GM10248 (cell line): ENCODE measurements at regions not wholly inside any gene's neighbourhood (a gene's known extent, or its start where the extent isn't known, plus 50 kb on each side); places are given as distances from the start of the nearest gene placed in this dataset.

ENCODE experiments used
- CTCF ChIA-PET: fragments of 300-600 bp; sonication (Branson Sonifier 250); formaldehyde crosslinking; extraction: SDS; loops from one replicate; lab custom pipeline; 2021; ENCODE audit warnings: antibody characterized with exemption; lab: Yijun Ruan, JAX
- POLR2A ChIA-PET: fragments of 350-650 bp; sonication (Branson Sonifier 250); formaldehyde crosslinking; extraction: SDS; loops from one replicate; lab custom pipeline; 2020; ENCODE audit warnings: antibody characterized with exemption; lab: Yijun Ruan, JAX
- DNase-seq: peaks from one replicate; pipeline ENCODE4 v3.0.0; 2012; ENCODE audit errors: extremely low spot score
- CTCF ChIP-seq: IDR thresholded peaks from 2 replicates; pipeline ENCODE4 v1.5.1; 2012; ENCODE audit warnings: mild to moderate bottlenecking, low read depth; ENCODE audit errors: extremely low read depth, missing control alignments, control extremely low read depth

DNA sequence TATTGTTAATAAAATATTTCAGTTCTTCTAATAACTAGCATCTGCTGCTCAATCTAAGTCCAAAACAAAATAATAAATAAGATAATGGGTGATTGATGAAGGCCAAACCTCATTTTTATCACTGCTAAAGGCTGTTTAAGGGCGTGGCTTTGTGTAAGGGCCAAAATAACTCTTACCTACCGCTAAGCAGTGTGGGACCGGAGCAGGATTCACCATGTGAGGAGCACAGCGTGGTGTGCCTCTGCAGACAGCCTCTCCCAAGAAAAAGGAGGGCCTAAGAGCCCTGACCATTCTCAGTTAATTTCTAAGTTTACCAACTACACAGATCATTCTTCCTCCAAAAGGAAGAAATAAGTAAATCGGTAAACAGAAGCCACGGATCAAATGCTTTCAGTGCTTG, 353.7 kb downstream of the ARL6IP6 start:
- no peak for DNase-seq
- no peak for TF ChIP-seq CTCF
- CTCF ChIA-PET, result interaction anchor here (0.8 to 1.1 kb wide), 3 partner anchors 11 to 34 kb away, joined by 3 read pairs; no protein-coding TSS in a partner anchor
- POLR2A ChIA-PET, result no interaction called here

DNA sequence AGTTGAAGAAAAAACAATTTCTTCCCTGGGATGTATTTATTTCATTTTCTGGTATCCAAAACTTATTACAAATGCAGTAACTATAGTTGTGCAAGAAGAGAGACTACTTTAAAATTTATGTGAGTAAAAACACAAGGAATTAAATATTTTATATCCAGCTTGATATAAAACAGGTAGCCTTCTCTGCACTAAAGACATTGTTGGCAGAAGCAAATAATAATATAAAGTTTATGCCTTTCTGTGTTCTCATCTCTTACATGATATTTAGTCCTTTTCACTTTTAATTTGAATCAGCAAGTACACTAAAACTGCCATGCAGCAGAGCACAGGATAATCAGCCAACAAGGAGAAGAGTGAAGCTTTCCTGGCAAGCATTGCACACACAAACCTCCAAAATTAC, 352.7 kb downstream of the ARL6IP6 start:
- POLR2A ChIA-PET, result no interaction called here
- no peak for TF ChIP-seq CTCF
- CTCF ChIA-PET, result interaction anchor here (1.0 to 1.1 kb wide), 2 partner anchors 10 to 13 kb away, joined by 3 read pairs; no protein-coding TSS in a partner anchor
- DNase-seq, result no peak

GRCh38 chr2:153068915-153069314, 350.5 kb downstream of the ARL6IP6 start:
- no peak for TF ChIP-seq CTCF

GRCh38 chr2:153068052-153068451, 349.6 kb downstream of the ARL6IP6 start:
- DNase-seq, result no peak
- ChIA-PET POLR2A (no interaction called here), CTCF (interaction anchor here (1.1 to 1.9 kb wide), 4 partner anchors 9 to 23 kb away, joined by 3 to 6 read pairs (median 4); no protein-coding TSS in a partner anchor)
- no peak for TF ChIP-seq CTCF

More at GRCh38 chr2:153068915-153069314, 350.5 kb downstream of the ARL6IP6 start:
- CTCF ChIA-PET, result interaction anchor here (1.2 kb wide), 2 partner anchors 10 to 11 kb away, joined by 3 to 4 read pairs; no protein-coding TSS in a partner anchor
- DNase-seq, result no peak
- POLR2A ChIA-PET, result no interaction called here

DNA sequence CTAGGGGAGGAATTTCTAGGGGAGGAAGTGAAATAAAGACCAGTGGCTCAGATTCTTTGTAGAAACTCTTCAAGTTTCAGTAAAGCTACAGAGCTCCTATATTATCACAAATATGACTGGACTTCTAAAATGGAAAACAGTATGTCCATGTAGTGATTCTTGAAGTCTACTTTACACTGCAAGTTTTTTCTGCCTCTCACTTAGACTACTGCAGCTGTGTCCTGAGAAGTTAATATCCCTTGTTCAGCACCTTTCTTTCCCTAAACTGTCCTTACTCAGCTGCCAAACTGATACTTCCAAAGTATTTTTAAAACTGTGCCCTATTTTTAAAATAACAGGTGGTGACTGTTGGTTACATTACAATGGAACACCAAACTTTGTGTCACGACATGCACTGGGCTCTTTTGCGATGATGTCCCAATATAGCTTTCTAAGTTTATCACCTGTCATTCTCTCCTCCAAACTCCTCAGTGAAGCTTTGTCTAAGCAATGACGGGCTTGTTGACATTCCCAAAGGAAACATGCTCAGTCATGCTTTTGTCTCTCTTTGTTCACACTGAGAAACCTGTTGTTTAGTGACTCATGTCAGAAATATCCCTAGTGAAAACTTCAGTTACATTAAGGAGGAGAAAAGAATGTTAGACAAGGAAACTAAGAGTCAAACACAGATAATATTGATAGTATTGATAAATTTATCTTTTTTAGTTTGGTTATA, 341.1 kb downstream of the ARL6IP6 start:
- ChIA-PET CTCF (interaction anchor here (0.9 kb wide), 1 partner anchor 9 kb away, joined by 4 read pairs; no protein-coding TSS in a partner anchor), POLR2A (no interaction called here)

DNA sequence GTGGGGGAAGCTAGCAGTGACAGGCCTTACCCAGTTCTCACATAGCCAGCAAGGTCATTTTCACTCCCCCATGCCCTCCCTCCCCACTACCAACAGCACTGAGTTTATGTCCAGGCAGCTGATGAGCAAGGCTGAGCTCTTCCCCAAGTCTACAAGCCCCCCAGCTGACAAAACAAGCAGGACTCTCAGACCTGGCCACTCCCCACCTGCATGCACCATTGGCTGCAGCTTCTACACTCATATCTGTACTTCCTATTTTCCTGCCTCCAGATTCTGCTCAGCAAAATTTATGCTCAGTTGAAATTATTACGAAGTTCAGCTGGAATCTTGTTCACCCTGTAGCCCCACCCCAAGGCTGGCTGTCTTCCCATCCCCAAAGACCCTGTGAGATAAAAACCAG, 339.3 kb downstream of the ARL6IP6 start:
- no peak for TF ChIP-seq CTCF
- CTCF ChIA-PET, result interaction anchor here (1.2 kb wide), 2 partner anchors 10 to 15 kb away, joined by 3 read pairs; no protein-coding TSS in a partner anchor
- no peak for DNase-seq
- POLR2A ChIA-PET, result no interaction called here

More for the DNA sequence above, 341.1 kb downstream of the ARL6IP6 start:
- no peak for DNase-seq
- TF ChIP-seq CTCF, result no peak
